K562 (cell line): ENCODE measurements at regions not wholly inside any gene's neighbourhood (a gene's known extent, or its start where the extent isn't known, plus 50 kb on each side); places are given as distances from the start of the nearest gene placed in this dataset.

ENCODE experiments used
- CTCF ChIP-seq, 3 experiments: IDR thresholded peaks in 2 of 3; conservative IDR thresholded peaks in 1 of 3; 2 replicates each; pipeline ENCODE4 v1.5.1; 2011 to 2012; ENCODE audit warnings: low read length in 3 of 3, mild to moderate bottlenecking in 3 of 3, control low read depth in 2 of 3, improper control_type of control experiment in 1 of 3, inconsistent platforms in 1 of 3, low read depth in 1 of 3, mixed read lengths in 1 of 3, moderate library complexity in 1 of 3; ENCODE audit not compliant: insufficient read depth in 2 of 3
- HDAC2 ChIP-seq: fragments of 450-650 bp; IDR thresholded peaks from 2 replicates; pipeline ENCODE4 v1.6.1; 2016; ENCODE audit warnings: mild to moderate bottlenecking
- POLR2A ChIP-seq: fragments of 450-650 bp; conservative IDR thresholded peaks from 2 replicates; pipeline ENCODE4 v1.6.1; 2016
- TFAP4 ChIP-seq: sonication (generic); formaldehyde crosslinking; IDR thresholded peaks from 2 replicates; pipeline ENCODE4 v1.8.0; 2022; ENCODE audit warnings: missing genetic modification reagents, mild to moderate bottlenecking, moderate library complexity, borderline replicate concordance
- ZNF280B ChIP-seq: fragments of 250-450 bp; sonication (Bioruptor Pico); IDR thresholded peaks from 2 replicates; pipeline ENCODE4 v1.5.1; 2021; ENCODE audit warnings: mild to moderate bottlenecking
- ZNF354B ChIP-seq: fragments of 250-450 bp; sonication (Bioruptor Pico); IDR thresholded peaks from 2 replicates; pipeline ENCODE4 v1.4.0; 2020
- ZNF398 ChIP-seq: fragments of 250-450 bp; sonication (Bioruptor Pico); IDR thresholded peaks from 2 replicates; pipeline ENCODE4 v1.8.0; 2021; ENCODE audit warnings: moderate library complexity, mild to moderate bottlenecking, inconsistent platforms
- ZNF41 ChIP-seq: fragments of 250-450 bp; sonication (Bioruptor Pico); conservative IDR thresholded peaks from 2 replicates; pipeline ENCODE4 v1.4.0; 2020; ENCODE audit warnings: mild to moderate bottlenecking
- ZNF830 ChIP-seq: fragments of 250-450 bp; sonication (Bioruptor Pico); IDR thresholded peaks from 2 replicates; pipeline ENCODE4 v1.5.0; 2021; ENCODE audit warnings: mild to moderate bottlenecking

GRCh38 chr3:148173851-148174250 lies 523.9 kb upstream of the AGTR1 start:
- TF ChIP-seq CTCF (IDR thresholded peaks at IDR 0.05 in 2 of 3, conservative IDR thresholded peaks at IDR 0.05 in 1 of 3; ENCODE audit: insufficient read depth in 2 of 3, low read depth in 1 of 3, low read length in 3 of 3): no peak
- TF ChIP-seq ZNF830: no peak
- TF ChIP-seq ZNF398 (CRISPR knock-in tag): no peak
- TF ChIP-seq ZNF280B: no peak
- no peak for TF ChIP-seq ZNF354B (CRISPR knock-in tag)
- no peak for TF ChIP-seq POLR2A
- TF ChIP-seq HDAC2: no peak
- no peak for TF ChIP-seq TFAP4 (CRISPR knock-in tag)
- TF ChIP-seq ZNF41 (CRISPR knock-in tag): no peak
